Lung (tissue), 11 donors: ENCODE measurements at regions not wholly inside any gene's neighbourhood (a gene's known extent, or its start where the extent isn't known, plus 50 kb on each side); places are given as distances from the start of the nearest gene placed in this dataset.

ENCODE experiments used
- ATAC-seq: fragments of 200-7000 bp; cut with Tn5 transposase; one replicate; pipeline ENCODE4 v1.9.1; 2020; ENCODE audit warnings: moderate number of reproducible peaks; ENCODE audit not compliant: insufficient read depth, low FRiP score
- DNase-seq, 3 donors: peaks; one replicate each; pipeline ENCODE4 v3.0.0-alpha.2; 2013 to 2017
- H3K27ac ChIP-seq, 2 donors: one replicate each; pipeline ENCODE4 v1.5.1; 2013; ENCODE audit warnings: mild to moderate bottlenecking in 2 of 2, moderate library complexity in 2 of 2, control low read depth in 1 of 2, inconsistent platforms in 1 of 2, low read depth in 1 of 2, low read length in 1 of 2
- H3K27me3 ChIP-seq, 3 donors: one replicate each; pipeline ENCODE4 v1.5.1; 2013; ENCODE audit warnings: low read length in 2 of 3; ENCODE audit not compliant: control insufficient read depth in 3 of 3, insufficient read depth in 3 of 3
- H3K36me3 ChIP-seq, 4 donors: one replicate each; pipeline ENCODE4 v1.5.1; 2013; ENCODE audit warnings: low read length in 4 of 4, mild to moderate bottlenecking in 1 of 4, moderate library complexity in 1 of 4; ENCODE audit not compliant: control insufficient read depth in 4 of 4, insufficient read depth in 4 of 4
- H3K4me1 ChIP-seq, 5 donors: one replicate each; pipeline ENCODE4 v1.5.1; 2013; ENCODE audit warnings: low read length in 5 of 5, mild to moderate bottlenecking in 2 of 5, moderate library complexity in 1 of 5; ENCODE audit not compliant: control insufficient read depth in 5 of 5, insufficient read depth in 5 of 5
- H3K4me3 ChIP-seq: one replicate; pipeline ENCODE4 v1.5.1; 2013; ENCODE audit warnings: mild to moderate bottlenecking, control low read depth, moderate library complexity
- H3K9ac ChIP-seq, 2 donors: one replicate each; pipeline ENCODE4 v1.5.1; 2013; ENCODE audit warnings: low read length in 2 of 2, control low read depth in 1 of 2; ENCODE audit not compliant: insufficient read depth in 1 of 2
- H3K9me3 ChIP-seq, 4 donors: one replicate each; pipeline ENCODE4 v1.5.1; 2013; ENCODE audit warnings: low read length in 3 of 4, mild to moderate bottlenecking in 1 of 4, moderate library complexity in 1 of 4; ENCODE audit not compliant: control insufficient read depth in 4 of 4, insufficient read depth in 3 of 4
- CTCF ChIP-seq: IDR thresholded peaks from 2 replicates; pipeline ENCODE4 v1.5.1; 2012; ENCODE audit warnings: mild to moderate bottlenecking; ENCODE audit errors: control extremely low read depth, extremely low read depth
- WGBS, 2 donors: extraction: QIAGEN DNeasy Blood & Tissue Kit; methylation state at CpG; one replicate each; pipeline ENCODE4 v1.1.7; 2013; 5-methylcytosine and 5-hydroxymethylcytosine counted together
- donor health status: control.
- donor health status: control.
- donor health status: Bipolar disorder and iron deficiency.
- donor health status: healthy.
- donor health status: DM: yes; HTN: yes; CAD: no.

- no peak overlapping the region for H3K4me3 ChIP-seq
- no peak overlapping the region for H3K9ac ChIP-seq
- no peak for DNase-seq
- H3K4me1 ChIP-seq, result peaks cover 0 to 8% (median 0%) of the 10 kb centered on the region in 5 donors
- no peaks in the 10 kb centered on the region for H3K27me3 ChIP-seq
- no peak for ATAC-seq
- 95 to 96% methylated on average over 2 of the region's 2 CpGs for WGBS, 2 donors
- H3K9me3 ChIP-seq, result peaks cover 0 to 3% (median 0%) of the 10 kb centered on the region in 4 donors
- H3K27ac ChIP-seq, result no peak overlapping the region
- no peaks in the 10 kb centered on the region for H3K36me3 ChIP-seq
- TF ChIP-seq CTCF, result no peak
Observed at GRCh38 chr2:7458066-7458465, 540.9 kb downstream of the RNF144A start.

GRCh38 chr2:7467782-7468447 lies 550.7 kb downstream of the RNF144A start:
- no peak overlapping the region for H3K9ac ChIP-seq
- no peaks in the 10 kb centered on the region for H3K9me3 ChIP-seq
- TF ChIP-seq CTCF, result no peak
- 84 to 92% methylated on average over 4 of the region's 4 CpGs for WGBS, 2 donors
- no peaks in the 10 kb centered on the region for H3K36me3 ChIP-seq
- no peaks in the 10 kb centered on the region for H3K27me3 ChIP-seq
- H3K4me3 ChIP-seq, result no peak overlapping the region
- ATAC-seq (no peak), DNase-seq (no peak)
- H3K4me1 ChIP-seq, result peaks cover 0 to 6% (median 0%) of the 10 kb centered on the region in 5 donors
- H3K27ac ChIP-seq, result no peak overlapping the region

- no peak for DNase-seq
- Histone ChIP-seq H3K4me1 (peaks cover 0 to 6% (median 0%) of the 10 kb centered on the region in 5 donors), H3K4me3 (no peak overlapping the region), H3K9ac (no peak overlapping the region), H3K36me3 (no peaks in the 10 kb centered on the region), H3K27ac (no peak overlapping the region), H3K9me3 (no peaks in the 10 kb centered on the region), H3K27me3 (no peaks in the 10 kb centered on the region)
- ATAC-seq, result no peak
- no peak for TF ChIP-seq CTCF
- WGBS, 2 donors, result 78 to 92% methylated on average over 3 of the region's 3 CpGs
Observed at GRCh38 chr2:7468448-7468828, 551.2 kb downstream of the RNF144A start.

GRCh38 chr2:7468955-7469354 lies 551.7 kb downstream of the RNF144A start:
- Histone ChIP-seq H3K27me3 (no peaks in the 10 kb centered on the region), H3K27ac (no peak overlapping the region), H3K4me3 (no peak overlapping the region), H3K9ac (no peak overlapping the region), H3K9me3 (no peaks in the 10 kb centered on the region), H3K4me1 (peaks cover 0 to 6% (median 0%) of the 10 kb centered on the region in 5 donors), H3K36me3 (no peaks in the 10 kb centered on the region)
- no peak for ATAC-seq
- 83 to 92% methylated on average over 1 of the region's 1 CpG for WGBS, 2 donors
- no peak for TF ChIP-seq CTCF
- no peak for DNase-seq
